ENCODE measurements at regions not wholly inside any gene's neighbourhood (a gene's known extent, or its start where the extent isn't known, plus 50 kb on each side); places are given as distances from the start of the nearest gene placed in this dataset.

- no peak for DNase-seq (ENCODE audit: low read depth)
- TF ChIP-seq CTCF (IDR thresholded peaks at IDR 0.05; ENCODE audit: low read depth, low read length, missing control alignments): no peak
- H3K4me3 ChIP-seq (ENCODE audit: low read depth, low read length): no peak overlapping the region
- in situ Hi-C loops (cut with HindIII; ENCODE audit: low sequenced_read_pairs): no loop called here
Observed at GRCh38 chr5:97377582-97377981, 194.5 kb upstream of the RIOK2 start.

DNA sequence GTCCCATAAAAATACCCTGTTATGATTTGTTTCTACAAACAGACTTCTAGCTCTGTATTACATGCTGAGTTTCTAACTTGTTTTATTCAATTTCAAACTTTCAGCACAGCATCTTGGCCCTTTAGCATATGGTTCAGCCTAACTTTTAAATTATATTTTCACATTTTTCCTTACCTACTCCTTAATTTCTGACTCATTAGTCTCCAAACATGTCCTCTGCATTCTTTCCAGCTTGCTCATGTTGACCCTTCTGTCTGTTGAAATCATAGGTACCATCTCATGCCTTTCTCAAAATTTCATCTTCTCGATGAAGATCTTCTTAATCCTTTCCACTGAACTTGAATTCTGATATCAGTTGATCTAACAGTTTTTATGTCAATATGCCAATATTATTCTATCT lies 200.9 kb upstream of the RIOK2 start:
- in situ Hi-C loops (cut with HindIII; ENCODE audit: low sequenced_read_pairs): no loop called here
- TF ChIP-seq CTCF (IDR thresholded peaks at IDR 0.05; ENCODE audit: low read depth, low read length, missing control alignments): no peak
- no peak for DNase-seq (ENCODE audit: low read depth)
- no peak overlapping the region for H3K4me3 ChIP-seq (ENCODE audit: low read depth, low read length)

GRCh38 chr5:97388794-97389193 lies 205.7 kb upstream of the RIOK2 start:
- H3K4me3 ChIP-seq (ENCODE audit: low read depth, low read length): no peak overlapping the region
- no peak for TF ChIP-seq CTCF (IDR thresholded peaks at IDR 0.05; ENCODE audit: low read depth, low read length, missing control alignments)
- DNase-seq (ENCODE audit: low read depth): no peak
- in situ Hi-C loops (cut with HindIII; ENCODE audit: low sequenced_read_pairs): no loop called here

DNA sequence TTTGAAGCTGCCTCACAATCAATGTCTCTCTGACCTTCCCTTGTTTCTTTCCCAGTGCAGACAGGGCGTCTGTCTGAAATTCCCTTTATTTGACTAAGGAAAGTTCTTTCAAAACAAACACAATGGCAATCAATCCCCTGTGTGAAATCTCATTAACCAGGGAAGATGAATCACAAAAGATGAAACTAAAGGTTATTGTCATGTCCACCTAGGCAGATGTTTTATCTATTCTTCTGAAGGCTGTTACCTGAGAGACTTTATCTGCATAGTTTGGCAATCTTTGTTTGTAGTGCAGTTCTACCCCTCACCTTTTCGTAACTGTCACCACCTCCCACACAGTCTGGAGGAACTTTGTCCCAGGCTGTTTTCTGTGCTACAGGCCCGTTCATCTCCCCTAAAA lies 217.5 kb upstream of the RIOK2 start:
- no peak for DNase-seq (ENCODE audit: low read depth)
- in situ Hi-C loops (cut with HindIII; ENCODE audit: low sequenced_read_pairs): no loop called here
- H3K4me3 ChIP-seq (ENCODE audit: low read depth, low read length): no peak overlapping the region
- no peak for TF ChIP-seq CTCF (IDR thresholded peaks at IDR 0.05; ENCODE audit: low read depth, low read length, missing control alignments)

- no peak for TF ChIP-seq CTCF (IDR thresholded peaks at IDR 0.05; ENCODE audit: low read depth, low read length, missing control alignments)
- no peak for DNase-seq (ENCODE audit: low read depth)
- in situ Hi-C loops (cut with HindIII; ENCODE audit: low sequenced_read_pairs): no loop called here
- H3K4me3 ChIP-seq (ENCODE audit: low read depth, low read length): no peak overlapping the region
Observed at GRCh38 chr5:97405941-97406340, 222.9 kb upstream of the RIOK2 start.

- in situ Hi-C loops (cut with HindIII; ENCODE audit: low sequenced_read_pairs): no loop called here
- TF ChIP-seq CTCF (IDR thresholded peaks at IDR 0.05; ENCODE audit: low read depth, low read length, missing control alignments): no peak
- no peak for DNase-seq (ENCODE audit: low read depth)
- H3K4me3 ChIP-seq (ENCODE audit: low read depth, low read length): no peak overlapping the region
Observed at GRCh38 chr5:97406946-97407676, 224.1 kb upstream of the RIOK2 start.

All from astrocyte of the cerebellum (primary cell).